ENCODE measurements at regions not wholly inside any gene's neighbourhood (a gene's known extent, or its start where the extent isn't known, plus 50 kb on each side); places are given as distances from the start of the nearest gene placed in this dataset.

GRCh38 chr11:79683930-79684329 is 243.1 kb upstream of the TENM4 start:
- TF ChIP-seq ARNTL (CRISPR knock-in tag; IDR thresholded peaks at IDR 0.05; ENCODE audit: borderline replicate concordance, low read depth) (no peak), CREB5 (CRISPR knock-in tag; IDR thresholded peaks at IDR 0.05; ENCODE audit: low read depth) (no peak), POU6F1 (CRISPR knock-in tag; IDR thresholded peaks at IDR 0.05; ENCODE audit: borderline replicate concordance, low read depth) (no peak), RARB (CRISPR knock-in tag; IDR thresholded peaks at IDR 0.05) (no peak), ZFP30 (CRISPR knock-in tag; IDR thresholded peaks at IDR 0.05) (no peak), ZC3H10 (CRISPR knock-in tag; IDR thresholded peaks at IDR 0.05) (no peak), PATZ1 (CRISPR knock-in tag; IDR thresholded peaks at IDR 0.05; ENCODE audit: borderline replicate concordance) (no peak), ESRRG (CRISPR knock-in tag; IDR thresholded peaks at IDR 0.05) (no peak), ZFP3 (CRISPR knock-in tag; IDR thresholded peaks at IDR 0.05) (no peak), TCF4 (CRISPR knock-in tag; IDR thresholded peaks at IDR 0.05; ENCODE audit: borderline replicate concordance) (no peak), ZNF8 (CRISPR knock-in tag; IDR thresholded peaks at IDR 0.05) (no peak), ZNF70 (CRISPR knock-in tag; IDR thresholded peaks at IDR 0.05) (no peak), CSRNP3 (CRISPR knock-in tag; IDR thresholded peaks at IDR 0.05) (no peak)

All from SK-N-SH treated with all-trans-retinoic acid at 6 μM for 48 hours (cell line).